Endothelial cell of umbilical vein (primary cell): ENCODE measurements at regions not wholly inside any gene's neighbourhood (a gene's known extent, or its start where the extent isn't known, plus 50 kb on each side); places are given as distances from the start of the nearest gene placed in this dataset.

Source experiments
- BruUV-seq: library from RNA; stranded (reverse); fragments of 400-500 nt; replicated peaks from 2 replicates; lab custom pipeline; 2021; lab: Mats Ljungman, UMichigan
- CTCF ChIA-PET: fragments of 300-600, 350-600 bp; sonication (Branson Sonifier 250); formaldehyde crosslinking; loops from one replicate; lab custom pipeline; 2021; ENCODE audit warnings: antibody characterized with exemption, inconsistent platforms; lab: Charles Lee
- POLR2A ChIA-PET: fragments of 300-600, 350-600 bp; sonication (Branson Sonifier 250); formaldehyde crosslinking; loops from one replicate; lab custom pipeline; 2021; ENCODE audit warnings: antibody characterized with exemption, inconsistent platforms; lab: Charles Lee
- DNase-seq: peaks from one replicate; pipeline ENCODE4 v3.0.0-alpha.2; 2011; ENCODE audit warnings: low read depth, low spot score
- FAIRE-seq: peaks from 2 replicates; lab custom pipeline; 2011; peaks lifted over from hg19 to GRCh38; lab: Jason Lieb, UNC
- H2AFZ ChIP-seq: 2 replicates; pipeline ENCODE4 v1.6.0; 2012; ENCODE audit warnings: low read depth, low read length, control low read depth, inconsistent platforms
- H3K27ac ChIP-seq: 2 replicates; pipeline ENCODE4 v1.5.1; 2011; ENCODE audit warnings: low read depth, mild to moderate bottlenecking, control low read depth, low read length, moderate library complexity; ENCODE audit not compliant: insufficient read depth
- H3K27me3 ChIP-seq, 2 experiments: 2 replicates each; pipeline versions ENCODE4 v1.6.0 to v1.6.1; 2011; ENCODE audit warnings: low read length in 2 of 2, mixed read lengths in 1 of 2; ENCODE audit not compliant: control insufficient read depth in 2 of 2, insufficient read depth in 2 of 2
- H3K36me3 ChIP-seq, 2 experiments: 2 replicates in 1 of 2; 3 replicates in 1 of 2; pipeline ENCODE4 v1.5.1; 2011; ENCODE audit warnings: low read length in 2 of 2, mild to moderate bottlenecking in 1 of 2, moderate library complexity in 1 of 2; ENCODE audit not compliant: control insufficient read depth in 2 of 2, insufficient read depth in 2 of 2; ENCODE audit errors: extremely low read depth in 1 of 2
- H3K4me1 ChIP-seq: 3 replicates; pipeline ENCODE4 v1.5.1; 2011; ENCODE audit warnings: mild to moderate bottlenecking, low read length; ENCODE audit not compliant: control insufficient read depth, insufficient read depth; ENCODE audit errors: extremely low read depth
- H3K4me2 ChIP-seq: 2 replicates; pipeline ENCODE4 v1.6.1; 2011; ENCODE audit warnings: low read length, control low read depth, mixed read lengths; ENCODE audit not compliant: insufficient read depth
- H3K4me3 ChIP-seq, 3 experiments: fragments of 200-600 bp in 1 of 3; sonication (generic), shearing (Covaris generic) in 1 of 3; replicated peaks in 1 of 3; 2 replicates each; pipeline ENCODE4 v1.5.1; 2011 to 2016; ENCODE audit warnings: control low read depth in 3 of 3, low read length in 3 of 3, mild to moderate bottlenecking in 2 of 3, inconsistent platforms in 1 of 3, low read depth in 1 of 3, moderate library complexity in 1 of 3; ENCODE audit not compliant: insufficient read depth in 1 of 3
- H3K79me2 ChIP-seq: 2 replicates; pipeline ENCODE4 v1.6.0; 2012; ENCODE audit warnings: low read length, inconsistent platforms; ENCODE audit not compliant: control insufficient read depth, insufficient read depth
- H3K9ac ChIP-seq: replicated peaks from 2 replicates; pipeline ENCODE3; 2011; ENCODE audit warnings: low read length, control low read depth; ENCODE audit not compliant: insufficient read depth; ENCODE audit errors: extremely low read depth
- H3K9me1 ChIP-seq: replicated peaks from 3 replicates; pipeline ENCODE4 v1.6.0; 2011; ENCODE audit warnings: mild to moderate bottlenecking, low read length; ENCODE audit not compliant: control insufficient read depth, insufficient read depth; ENCODE audit errors: extremely low read depth
- H3K9me3 ChIP-seq: replicated peaks from 2 replicates; pipeline ENCODE4 v1.5.1; 2012; ENCODE audit warnings: low read length, inconsistent platforms; ENCODE audit not compliant: control insufficient read depth, insufficient read depth
- H4K20me1 ChIP-seq: replicated peaks from 2 replicates; pipeline ENCODE3; 2011; ENCODE audit warnings: mild to moderate bottlenecking, low read length; ENCODE audit not compliant: control insufficient read depth, insufficient read depth; ENCODE audit errors: extremely low read depth
- EZH2 ChIP-seq: IDR thresholded peaks from 2 replicates; pipeline ENCODE4 v1.6.1; 2012; ENCODE audit warnings: borderline replicate concordance, low read depth, mild to moderate bottlenecking, moderate library complexity, low read length, inconsistent platforms; ENCODE audit not compliant: severe bottlenecking
- FOS ChIP-seq: IDR thresholded peaks from 2 replicates; pipeline ENCODE4 v1.6.1; 2011; ENCODE audit warnings: mild to moderate bottlenecking, low read length, moderate library complexity, borderline replicate concordance; ENCODE audit not compliant: insufficient read depth
- GATA2 ChIP-seq: IDR thresholded peaks from 2 replicates; pipeline ENCODE4 v1.7.0; 2011; ENCODE audit warnings: low read depth, mild to moderate bottlenecking, moderate library complexity, mixed read lengths, low read length; ENCODE audit not compliant: insufficient read length, insufficient read depth
- JUN ChIP-seq: IDR thresholded peaks from 2 replicates; pipeline ENCODE4 v1.6.1; 2011; ENCODE audit warnings: borderline replicate concordance, low read depth; ENCODE audit not compliant: insufficient read length, insufficient read depth
- MYC ChIP-seq: IDR thresholded peaks from one replicate; pipeline ENCODE4 v1.6.1; 2011; ENCODE audit warnings: mild to moderate bottlenecking, low read depth, low read length
- POLR2A ChIP-seq: IDR thresholded peaks from 2 replicates; pipeline ENCODE4 v1.6.1; 2012; ENCODE audit warnings: low read depth, mild to moderate bottlenecking, control low read depth, low read length
- POLR2AphosphoS5 ChIP-seq: IDR thresholded peaks from 2 replicates; pipeline ENCODE4 v1.6.1; 2012; ENCODE audit warnings: low read depth, mild to moderate bottlenecking, control low read depth, low read length, moderate library complexity; ENCODE audit not compliant: insufficient read depth
- dilution Hi-C: fragments of 300-500 bp; cut with MboI; formaldehyde crosslinking; loops from one replicate; pipeline ENCODE4 v1.15.0; 2019; ENCODE audit warnings: low sequenced_read_pairs; ENCODE audit not compliant: extremely low pct_ligation_motif_present
- intact Hi-C: fragments of 100-400 bp; cut with micrococcal nuclease; formaldehyde crosslinking; loops from one replicate; pipeline ENCODE4 v1.10.0; 2022
- TF ChIP-seq, protein P1 (sequence below), 2 donors: IDR thresholded peaks; 1 replicate in 1 of 2; 2 replicates in 1 of 2; pipeline ENCODE4 v1.5.1; 2011; ENCODE audit warnings: low read length in 2 of 2, mild to moderate bottlenecking in 2 of 2, moderate library complexity in 2 of 2, control low read depth in 1 of 2, inconsistent platforms in 1 of 2, low read depth in 1 of 2; ENCODE audit not compliant: insufficient read depth in 1 of 2; ENCODE audit errors: extremely low read depth in 1 of 2
- TF ChIP-seq, protein P2 (sequence below): IDR thresholded peaks from 2 replicates; pipeline ENCODE4 v1.6.1; 2011; ENCODE audit not compliant: insufficient read depth, insufficient read length

DNA sequence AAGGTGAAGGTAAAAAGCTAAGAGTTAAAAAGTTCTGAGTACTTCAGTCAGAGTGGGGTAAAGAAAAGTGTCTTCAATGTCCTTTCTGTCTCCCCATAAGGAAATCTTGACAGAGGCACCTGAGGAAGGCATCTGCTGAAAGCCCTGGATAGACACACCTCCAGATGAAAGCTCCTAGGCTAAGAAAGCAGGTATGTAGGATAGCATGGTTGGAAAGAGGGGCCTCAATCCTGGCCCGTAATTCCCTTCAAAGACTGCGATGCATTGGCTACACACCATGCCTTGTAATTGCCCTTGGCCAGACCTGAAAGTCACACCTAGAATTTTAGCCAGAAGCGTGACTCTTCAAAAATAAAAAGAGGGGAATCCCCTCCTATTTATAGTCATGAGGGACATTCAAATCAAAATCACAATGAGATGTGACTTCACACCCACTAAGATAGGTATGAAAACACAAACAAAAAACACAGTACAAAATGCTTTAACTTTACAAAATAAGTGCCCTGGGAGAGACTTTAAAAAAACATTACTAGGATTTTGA lies 809.7 kb downstream of the IPMK start:
- dilution Hi-C loops = no loop called here
- H3K27me3 ChIP-seq = no peaks in the 10 kb centered on the region
- no peak overlapping the region for H2AFZ ChIP-seq
- no peak for DNase-seq
- peaks cover 2% of the 10 kb centered on the region for H3K9me3 ChIP-seq
- intact Hi-C loops = no loop called here
- no peak overlapping the region for H3K4me3 ChIP-seq
- H3K79me2 ChIP-seq = no peaks in the 10 kb centered on the region
- H3K4me1 ChIP-seq = no peaks in the 10 kb centered on the region
- no peak overlapping the region for H3K4me2 ChIP-seq
- TF ChIP-seq POLR2AphosphoS5 = no peak
- no peak for TF ChIP-seq MYC
- no peak for TF ChIP-seq EZH2
- TF ChIP-seq GATA2 = no peak
- TF ChIP-seq, protein P1, sequence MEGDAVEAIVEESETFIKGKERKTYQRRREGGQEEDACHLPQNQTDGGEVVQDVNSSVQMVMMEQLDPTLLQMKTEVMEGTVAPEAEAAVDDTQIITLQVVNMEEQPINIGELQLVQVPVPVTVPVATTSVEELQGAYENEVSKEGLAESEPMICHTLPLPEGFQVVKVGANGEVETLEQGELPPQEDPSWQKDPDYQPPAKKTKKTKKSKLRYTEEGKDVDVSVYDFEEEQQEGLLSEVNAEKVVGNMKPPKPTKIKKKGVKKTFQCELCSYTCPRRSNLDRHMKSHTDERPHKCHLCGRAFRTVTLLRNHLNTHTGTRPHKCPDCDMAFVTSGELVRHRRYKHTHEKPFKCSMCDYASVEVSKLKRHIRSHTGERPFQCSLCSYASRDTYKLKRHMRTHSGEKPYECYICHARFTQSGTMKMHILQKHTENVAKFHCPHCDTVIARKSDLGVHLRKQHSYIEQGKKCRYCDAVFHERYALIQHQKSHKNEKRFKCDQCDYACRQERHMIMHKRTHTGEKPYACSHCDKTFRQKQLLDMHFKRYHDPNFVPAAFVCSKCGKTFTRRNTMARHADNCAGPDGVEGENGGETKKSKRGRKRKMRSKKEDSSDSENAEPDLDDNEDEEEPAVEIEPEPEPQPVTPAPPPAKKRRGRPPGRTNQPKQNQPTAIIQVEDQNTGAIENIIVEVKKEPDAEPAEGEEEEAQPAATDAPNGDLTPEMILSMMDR (IDR thresholded peaks at IDR 0.05; ENCODE audit: extremely low read depth in 1 of 2, insufficient read depth in 1 of 2, low read depth in 1 of 2, low read length in 2 of 2) = no peak
- TF ChIP-seq, protein P2, sequence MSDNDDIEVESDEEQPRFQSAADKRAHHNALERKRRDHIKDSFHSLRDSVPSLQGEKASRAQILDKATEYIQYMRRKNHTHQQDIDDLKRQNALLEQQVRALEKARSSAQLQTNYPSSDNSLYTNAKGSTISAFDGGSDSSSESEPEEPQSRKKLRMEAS = no peak
- TF ChIP-seq JUN = no peak
- no peak for TF ChIP-seq POLR2A
- TF ChIP-seq FOS = no peak
- BruUV-seq = no TSS peak
- no peaks in the 10 kb centered on the region for H4K20me1 ChIP-seq
- FAIRE-seq = no peak
- no peak overlapping the region for H3K27ac ChIP-seq
- no peak overlapping the region for H3K9ac ChIP-seq
- no peaks in the 10 kb centered on the region for H3K36me3 ChIP-seq
- no peaks in the 10 kb centered on the region for H3K9me1 ChIP-seq
- POLR2A ChIA-PET = no interaction called here
- CTCF ChIA-PET = no interaction called here
